Vagina (tissue), 2 donors: ENCODE measurements at regions not wholly inside any gene's neighbourhood (a gene's known extent, or its start where the extent isn't known, plus 50 kb on each side); places are given as distances from the start of the nearest gene placed in this dataset.

Source experiments
- POLR2AphosphoS5 ChIP-seq, 2 donors: sonication (generic); formaldehyde crosslinking; IDR thresholded peaks; one replicate each; pipeline ENCODE4 v1.9.0; 2017; ENCODE audit warnings: antibody characterized with exemption in 2 of 2, mild to moderate bottlenecking in 2 of 2, low read depth in 1 of 2; ENCODE audit not compliant: insufficient read depth in 1 of 2
- TF ChIP-seq, protein P1 (sequence below), 3 experiments: fragments of 450-650 bp in 2 of 3; fragments of 200-600 bp in 1 of 3; sonication (generic) in 1 of 3; IDR thresholded peaks; one replicate each; pipeline ENCODE4 v1.5.1; 2017 to 2019; ENCODE audit warnings: antibody characterized with exemption in 3 of 3, mild to moderate bottlenecking in 2 of 3, moderate library complexity in 2 of 3

GRCh38 chr21:22292144-22292543, 1293.9 kb downstream of the NCAM2 start:
- TF ChIP-seq POLR2AphosphoS5 (IDR thresholded peaks at IDR 0.05; ENCODE audit: insufficient read depth in 1 of 2, low read depth in 1 of 2), result no peak
- TF ChIP-seq, protein P1, sequence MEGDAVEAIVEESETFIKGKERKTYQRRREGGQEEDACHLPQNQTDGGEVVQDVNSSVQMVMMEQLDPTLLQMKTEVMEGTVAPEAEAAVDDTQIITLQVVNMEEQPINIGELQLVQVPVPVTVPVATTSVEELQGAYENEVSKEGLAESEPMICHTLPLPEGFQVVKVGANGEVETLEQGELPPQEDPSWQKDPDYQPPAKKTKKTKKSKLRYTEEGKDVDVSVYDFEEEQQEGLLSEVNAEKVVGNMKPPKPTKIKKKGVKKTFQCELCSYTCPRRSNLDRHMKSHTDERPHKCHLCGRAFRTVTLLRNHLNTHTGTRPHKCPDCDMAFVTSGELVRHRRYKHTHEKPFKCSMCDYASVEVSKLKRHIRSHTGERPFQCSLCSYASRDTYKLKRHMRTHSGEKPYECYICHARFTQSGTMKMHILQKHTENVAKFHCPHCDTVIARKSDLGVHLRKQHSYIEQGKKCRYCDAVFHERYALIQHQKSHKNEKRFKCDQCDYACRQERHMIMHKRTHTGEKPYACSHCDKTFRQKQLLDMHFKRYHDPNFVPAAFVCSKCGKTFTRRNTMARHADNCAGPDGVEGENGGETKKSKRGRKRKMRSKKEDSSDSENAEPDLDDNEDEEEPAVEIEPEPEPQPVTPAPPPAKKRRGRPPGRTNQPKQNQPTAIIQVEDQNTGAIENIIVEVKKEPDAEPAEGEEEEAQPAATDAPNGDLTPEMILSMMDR (IDR thresholded peaks at IDR 0.05), result no peak
